OCI-LY3 (cell line): ENCODE measurements at regions not wholly inside any gene's neighbourhood (a gene's known extent, or its start where the extent isn't known, plus 50 kb on each side); places are given as distances from the start of the nearest gene placed in this dataset.

ENCODE experiments used
- H2AFZ ChIP-seq: fragments of 200-600, 300-600 bp; shearing (Covaris generic); 2 replicates; pipeline ENCODE4 v1.6.0; 2014; ENCODE audit warnings: antibody characterized with exemption, low read depth, low read length
- H3K27ac ChIP-seq: fragments of 200-600, 300-600 bp; sonication (generic); 2 replicates; pipeline ENCODE4 v1.5.1; 2014; ENCODE audit warnings: mild to moderate bottlenecking, low read length, moderate library complexity, mixed read lengths
- H3K27me3 ChIP-seq: fragments of 200-600, 300-600 bp; sonication (generic); 2 replicates; pipeline ENCODE4 v1.6.1; 2014; ENCODE audit warnings: low read depth, low read length, mixed read lengths
- H3K36me3 ChIP-seq: fragments of 200-600, 300-600 bp; sonication (generic); replicated peaks from 2 replicates; pipeline ENCODE3; 2014; ENCODE audit warnings: low read depth, low read length, mixed read lengths
- H3K4me1 ChIP-seq: fragments of 300-600, 200-600 bp; sonication (generic); 2 replicates; pipeline ENCODE4 v1.6.1; 2014; ENCODE audit warnings: low read length, mixed read lengths
- H3K4me2 ChIP-seq: fragments of 200-600, 300-600 bp; sonication (generic); 2 replicates; pipeline ENCODE4 v1.6.1; 2014; ENCODE audit warnings: low read length, mixed read lengths
- H3K4me3 ChIP-seq: fragments of 300-600, 200-600 bp; sonication (generic); 2 replicates; pipeline ENCODE4 v1.5.1; 2014; ENCODE audit warnings: antibody characterized with exemption, mild to moderate bottlenecking, low read length, moderate library complexity
- H3K79me2 ChIP-seq: fragments of 300-600, 200-600 bp; shearing (Covaris generic); 2 replicates; pipeline ENCODE4 v1.6.1; 2014; ENCODE audit warnings: mild to moderate bottlenecking, low read length, mixed read lengths
- H3K9ac ChIP-seq: fragments of 300-600, 200-600 bp; shearing (Covaris generic); 2 replicates; pipeline ENCODE4 v1.6.0; 2014; ENCODE audit warnings: mild to moderate bottlenecking, low read length, moderate library complexity
- H3K9me3 ChIP-seq: fragments of 200-600, 300-600 bp; shearing (Covaris generic); 2 replicates; pipeline ENCODE4 v1.6.1; 2014; ENCODE audit warnings: low read length, mixed read lengths; ENCODE audit not compliant: insufficient read depth
- H4K20me1 ChIP-seq: fragments of 200-600, 300-600 bp; sonication (generic); 2 replicates; pipeline ENCODE4 v1.6.1; 2016; ENCODE audit warnings: low read length, mixed read lengths; ENCODE audit not compliant: insufficient read depth
- CTCF ChIP-seq: fragments of 200-600, 300-600 bp; sonication (generic); IDR thresholded peaks from 2 replicates; pipeline ENCODE4 v1.5.1; 2014; ENCODE audit warnings: antibody characterized with exemption, low read length, low read depth
- EZH2phosphoT487 ChIP-seq: fragments of 200-600 bp; shearing (Covaris generic); IDR thresholded peaks from 2 replicates; pipeline ENCODE4 v1.6.1; 2018; ENCODE audit warnings: antibody characterized with exemption, mixed run types, low read depth

GRCh38 chr2:173578404-173579107 is 223.9 kb downstream of the CDCA7 start:
- no peak for TF ChIP-seq EZH2phosphoT487
- TF ChIP-seq CTCF = no peak
- Histone ChIP-seq H4K20me1 (no peaks in the 10 kb centered on the region), H3K27ac (no peak overlapping the region), H3K4me3 (no peak overlapping the region), H3K27me3 (peaks cover 12% of the 10 kb centered on the region; the same call in 1 of the 2 replicates), H3K79me2 (no peaks in the 10 kb centered on the region), H3K9me3 (no peaks in the 10 kb centered on the region), H2AFZ (no peak overlapping the region), H3K4me2 (no peak overlapping the region), H3K36me3 (no peaks in the 10 kb centered on the region), H3K9ac (no peak overlapping the region), H3K4me1 (peaks cover 14% of the 10 kb centered on the region)

GRCh38 chr2:173580351-173580750 is 225.7 kb downstream of the CDCA7 start:
- no peaks in the 10 kb centered on the region for H4K20me1 ChIP-seq
- peaks cover 1% of the 10 kb centered on the region for H3K4me1 ChIP-seq
- H3K27me3 ChIP-seq = peaks cover 19% of the 10 kb centered on the region; the same call in 1 of the 2 replicates
- no peak overlapping the region for H3K4me2 ChIP-seq
- H3K36me3 ChIP-seq = no peaks in the 10 kb centered on the region
- H3K4me3 ChIP-seq = no peak overlapping the region
- TF ChIP-seq CTCF (no peak), EZH2phosphoT487 (no peak)
- no peaks in the 10 kb centered on the region for H3K79me2 ChIP-seq
- no peaks in the 10 kb centered on the region for H3K9me3 ChIP-seq
- no peak overlapping the region for H2AFZ ChIP-seq
- H3K9ac ChIP-seq = no peak overlapping the region
- H3K27ac ChIP-seq = no peak overlapping the region

GRCh38 chr2:173580956-173581355 is 226.3 kb downstream of the CDCA7 start:
- Histone ChIP-seq H3K27me3 (peaks cover 22% of the 10 kb centered on the region; the same call in 1 of the 2 replicates), H3K9me3 (no peaks in the 10 kb centered on the region), H3K4me3 (no peak overlapping the region), H4K20me1 (no peaks in the 10 kb centered on the region), H3K4me2 (no peak overlapping the region), H3K4me1 (no peaks in the 10 kb centered on the region), H2AFZ (no peak overlapping the region), H3K27ac (no peak overlapping the region), H3K36me3 (no peaks in the 10 kb centered on the region), H3K9ac (no peak overlapping the region), H3K79me2 (no peaks in the 10 kb centered on the region)
- no peak for TF ChIP-seq EZH2phosphoT487
- TF ChIP-seq CTCF = no peak

GRCh38 chr2:173583196-173583595 is 228.5 kb downstream of the CDCA7 start:
- no peak overlapping the region for H3K9ac ChIP-seq
- H3K4me2 ChIP-seq = no peak overlapping the region
- no peaks in the 10 kb centered on the region for H4K20me1 ChIP-seq
- no peak overlapping the region for H3K4me3 ChIP-seq
- H3K9me3 ChIP-seq = no peaks in the 10 kb centered on the region
- TF ChIP-seq CTCF = no peak
- no peak for TF ChIP-seq EZH2phosphoT487
- no peaks in the 10 kb centered on the region for H3K4me1 ChIP-seq
- H3K36me3 ChIP-seq = no peaks in the 10 kb centered on the region
- H3K27me3 ChIP-seq = peaks cover 22% of the 10 kb centered on the region; the same call in 1 of the 2 replicates
- no peaks in the 10 kb centered on the region for H3K79me2 ChIP-seq
- no peak overlapping the region for H3K27ac ChIP-seq
- no peak overlapping the region for H2AFZ ChIP-seq
